Natural killer cell (primary cell): ENCODE measurements at regions not wholly inside any gene's neighbourhood (a gene's known extent, or its start where the extent isn't known, plus 50 kb on each side); places are given as distances from the start of the nearest gene placed in this dataset.

Experiments used
- ATAC-seq, 3 donors: fragments of 150-1000 bp in 2 of 3; fragments of 200-7000 bp in 1 of 3; cut with Tn5 transposase; 1 replicate in 1 of 3; 2 replicates in 2 of 3; pipeline ENCODE4 v1.10.0; 2021; ENCODE audit warnings: mild to moderate bottlenecking in 2 of 3, moderate library complexity in 2 of 3
- DNase-seq, 2 donors: peaks; one replicate each; pipeline versions ENCODE4 v3.0.0 to v3.0.0-alpha.2; 2013 to 2021; ENCODE audit warnings: mixed read lengths in 1 of 2
- H3K27ac ChIP-seq: one replicate; pipeline ENCODE4 v1.5.1; 2013; ENCODE audit warnings: mild to moderate bottlenecking, low read length
- H3K27me3 ChIP-seq: one replicate; pipeline ENCODE4 v1.6.1; 2013; ENCODE audit warnings: low read length; ENCODE audit not compliant: control insufficient read depth, insufficient read depth
- H3K36me3 ChIP-seq: one replicate; pipeline ENCODE4 v1.6.1; 2013; ENCODE audit warnings: low read length; ENCODE audit not compliant: control insufficient read depth, insufficient read depth
- H3K4me1 ChIP-seq: one replicate; pipeline ENCODE4 v1.6.1; 2013; ENCODE audit warnings: low read length; ENCODE audit not compliant: control insufficient read depth, insufficient read depth
- H3K4me3 ChIP-seq: one replicate; pipeline ENCODE4 v1.5.1; 2013; ENCODE audit warnings: low read length
- H3K9me3 ChIP-seq: one replicate; pipeline ENCODE4 v1.6.1; 2013; ENCODE audit warnings: low read length; ENCODE audit not compliant: control insufficient read depth, insufficient read depth
- H3K27ac Mint-ChIP-seq, 2 donors: one replicate each; pipeline ENCODE4 v1.8.0; 2022; ENCODE audit warnings: mild to moderate bottlenecking in 2 of 2, mixed read lengths in 2 of 2, moderate library complexity in 1 of 2
- H3K27me3 Mint-ChIP-seq, 2 donors: one replicate each; pipeline ENCODE4 v1.8.0; 2022; ENCODE audit warnings: low read depth in 2 of 2, mixed read lengths in 2 of 2
- H3K36me3 Mint-ChIP-seq: one replicate; pipeline ENCODE4 v1.8.0; 2022; ENCODE audit warnings: mixed read lengths
- H3K4me1 Mint-ChIP-seq, 2 donors: one replicate each; pipeline ENCODE4 v1.8.0; 2022; ENCODE audit warnings: mixed read lengths in 2 of 2
- H3K4me3 Mint-ChIP-seq: one replicate; pipeline ENCODE4 v1.8.0; 2022; ENCODE audit warnings: mild to moderate bottlenecking, moderate library complexity, mixed read lengths
- H3K9me3 Mint-ChIP-seq, 2 donors: one replicate each; pipeline ENCODE4 v1.8.0; 2022; ENCODE audit warnings: mixed read lengths in 2 of 2
- CTCF ChIP-seq: fragments of 200-600 bp; IDR thresholded peaks from one replicate; pipeline ENCODE4 v1.8.0; 2022; ENCODE audit warnings: antibody characterized with exemption
- WGBS: methylation state at CpG from one replicate; pipeline ENCODE4 v1.1.7; 2013; ENCODE audit warnings: missing lambda C conversion rate; ENCODE audit not compliant: insufficient coverage; 5-methylcytosine and 5-hydroxymethylcytosine counted together
- intact Hi-C: fragments of 100-400 bp; cut with micrococcal nuclease; formaldehyde crosslinking; loops from one replicate; pipeline ENCODE4 v1.14.2; 2022

GRCh38 chr14:30214014-30214413 lies 286.4 kb upstream of the PRKD1 start:
- no peaks in the 10 kb centered on the region for H3K4me1 ChIP-seq
- no peak overlapping the region for H3K4me3 Mint-ChIP-seq
- no peaks in the 10 kb centered on the region for H3K4me1 Mint-ChIP-seq
- no peak for TF ChIP-seq CTCF
- WGBS = 68% methylated on average over 3 of the region's 3 CpGs
- H3K27ac Mint-ChIP-seq = no peak overlapping the region
- no peak for ATAC-seq
- H3K27ac ChIP-seq = no peak overlapping the region
- H3K4me3 ChIP-seq = no peak overlapping the region
- no peaks in the 10 kb centered on the region for H3K9me3 ChIP-seq
- intact Hi-C loops = no loop called here
- no peak for DNase-seq
- H3K36me3 Mint-ChIP-seq = no peaks in the 10 kb centered on the region
- H3K9me3 Mint-ChIP-seq = peaks cover 0 to 3% of the 10 kb centered on the region in 2 donors
- no peaks in the 10 kb centered on the region for H3K27me3 Mint-ChIP-seq
- H3K27me3 ChIP-seq = no peaks in the 10 kb centered on the region
- no peaks in the 10 kb centered on the region for H3K36me3 ChIP-seq

- Mint-ChIP-seq H3K27me3 (no peaks in the 10 kb centered on the region), H3K9me3 (peaks cover 0 to under 1% of the 10 kb centered on the region in 2 donors)
- no peaks in the 10 kb centered on the region for H3K27me3 ChIP-seq
These were observed 286.9 kb upstream of the PRKD1 start for GRCh38 chr14:30214461-30215090.

GRCh38 chr14:30218907-30219306 lies 291.3 kb upstream of the PRKD1 start:
- WGBS = 91% methylated on average over 5 of the region's 5 CpGs
- H3K27ac ChIP-seq = no peak overlapping the region

More at GRCh38 chr14:30214461-30215090, 286.9 kb upstream of the PRKD1 start:
- no peak overlapping the region for H3K27ac ChIP-seq
- no peak overlapping the region for H3K4me3 ChIP-seq
- 2% methylated on average over 2 of the region's 2 CpGs for WGBS
- H3K4me1 Mint-ChIP-seq = no peaks in the 10 kb centered on the region
- TF ChIP-seq CTCF = no peak
- ATAC-seq = no peak
- no peak overlapping the region for H3K4me3 Mint-ChIP-seq
- no peaks in the 10 kb centered on the region for H3K36me3 Mint-ChIP-seq
- DNase-seq = no peak
- H3K36me3 ChIP-seq = no peaks in the 10 kb centered on the region
- intact Hi-C loops = no loop called here
- no peak overlapping the region for H3K27ac Mint-ChIP-seq
- H3K4me1 ChIP-seq = no peaks in the 10 kb centered on the region
- H3K9me3 ChIP-seq = no peaks in the 10 kb centered on the region

More at GRCh38 chr14:30218907-30219306, 291.3 kb upstream of the PRKD1 start:
- intact Hi-C loops = no loop called here
- Histone ChIP-seq H3K27me3 (no peaks in the 10 kb centered on the region), H3K4me3 (no peak overlapping the region), H3K36me3 (no peaks in the 10 kb centered on the region), H3K4me1 (no peaks in the 10 kb centered on the region), H3K9me3 (peaks cover 2% of the 10 kb centered on the region)
- no peaks in the 10 kb centered on the region for H3K36me3 Mint-ChIP-seq
- no peaks in the 10 kb centered on the region for H3K4me1 Mint-ChIP-seq
- H3K27ac Mint-ChIP-seq = no peak overlapping the region
- DNase-seq = no peak
- no peak for ATAC-seq
- H3K4me3 Mint-ChIP-seq = no peak overlapping the region
- no peaks in the 10 kb centered on the region for H3K27me3 Mint-ChIP-seq
- TF ChIP-seq CTCF = no peak
- peaks cover 3 to 5% of the 10 kb centered on the region in 2 donors for H3K9me3 Mint-ChIP-seq
